ENCODE measurements at regions not wholly inside any gene's neighbourhood (a gene's known extent, or its start where the extent isn't known, plus 50 kb on each side); places are given as distances from the start of the nearest gene placed in this dataset.
"Not testable (repeated sequence)": the region's sequence is repeated elsewhere in the genome, so short reads cannot be mapped to it uniquely, and the experiment has no call there.

DNA sequence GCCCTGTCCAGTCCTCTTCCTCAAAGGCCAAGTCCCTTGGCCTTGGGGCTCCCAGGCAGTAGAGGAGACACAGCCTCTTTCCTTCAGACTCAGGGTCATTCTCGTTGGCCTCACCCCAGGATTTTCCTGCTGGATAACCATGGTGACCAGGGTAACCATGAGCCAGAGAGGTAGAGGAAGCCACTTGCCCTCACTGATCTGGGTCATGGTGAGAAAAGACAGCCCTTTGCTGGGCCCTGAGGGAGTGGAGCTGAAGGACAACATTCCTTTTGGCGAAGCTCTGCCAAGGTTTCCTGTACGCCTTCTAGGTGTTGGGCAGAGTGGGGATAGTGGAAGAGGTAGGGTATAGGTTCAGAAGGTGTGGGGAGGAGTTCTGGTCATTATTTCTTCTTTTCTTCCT lies 53.1 kb upstream of the WNT4 start:
- DNase-seq: no peak

DNA sequence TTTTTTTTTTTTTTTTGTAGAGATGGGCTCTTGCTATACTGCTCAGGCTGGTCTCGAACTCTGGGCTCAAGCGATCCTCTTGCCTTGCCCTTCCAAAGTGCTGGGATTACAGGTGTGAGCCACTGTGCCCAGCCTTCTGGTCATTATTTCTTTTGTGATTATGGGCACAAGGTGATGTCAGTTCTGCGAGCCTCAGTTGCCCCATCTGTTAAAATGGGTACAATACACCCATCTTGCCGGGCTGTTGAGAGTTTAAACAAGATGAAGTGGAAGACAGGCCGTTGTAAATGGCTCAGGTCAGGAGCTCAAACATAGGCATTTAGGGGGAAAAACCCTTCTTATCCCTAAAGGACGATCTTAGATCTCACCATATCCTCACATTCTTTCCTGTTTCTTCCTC lies 53.7 kb upstream of the WNT4 start:
- DNase-seq: no peak

DNA sequence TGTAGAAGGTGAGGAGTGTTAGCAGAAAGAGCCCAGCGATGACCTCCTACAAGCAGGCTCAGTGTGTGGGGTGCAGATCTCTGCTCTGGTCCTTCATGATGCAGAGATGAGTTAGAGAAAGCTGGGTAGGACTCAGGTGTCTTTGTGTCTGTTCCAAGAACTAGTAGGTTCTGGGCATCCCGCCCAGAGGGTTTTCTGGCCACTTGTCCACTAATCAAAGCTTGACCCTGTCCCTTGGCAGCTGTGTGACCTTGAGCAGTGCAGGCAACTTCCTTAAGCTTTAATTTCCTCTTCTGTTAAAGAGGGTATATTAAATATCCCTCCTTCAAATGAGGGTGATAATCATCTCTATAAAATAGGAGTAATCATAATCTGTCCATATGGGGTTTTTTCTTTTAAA lies 54.7 kb upstream of the WNT4 start:
- no peak for DNase-seq

DNA sequence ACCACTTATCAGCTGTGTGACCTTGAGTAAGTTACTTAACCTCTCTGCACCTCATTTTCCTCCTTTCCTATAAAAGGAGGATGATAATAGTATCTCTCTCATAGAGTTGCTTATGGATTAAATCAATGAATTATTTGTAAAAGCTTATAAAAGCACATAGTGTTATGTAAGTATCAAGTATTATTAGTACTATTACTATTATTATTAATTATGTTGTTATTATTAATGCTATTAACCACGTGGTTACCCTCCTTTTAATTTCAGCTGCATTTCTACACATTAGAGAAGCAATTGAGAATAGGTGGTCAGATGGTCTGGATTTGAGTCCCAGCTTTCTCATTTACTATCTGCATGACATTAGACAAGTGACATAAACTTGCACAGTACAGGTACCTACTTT lies 58.1 kb upstream of the WNT4 start:
- DNase-seq: no peak

DNA sequence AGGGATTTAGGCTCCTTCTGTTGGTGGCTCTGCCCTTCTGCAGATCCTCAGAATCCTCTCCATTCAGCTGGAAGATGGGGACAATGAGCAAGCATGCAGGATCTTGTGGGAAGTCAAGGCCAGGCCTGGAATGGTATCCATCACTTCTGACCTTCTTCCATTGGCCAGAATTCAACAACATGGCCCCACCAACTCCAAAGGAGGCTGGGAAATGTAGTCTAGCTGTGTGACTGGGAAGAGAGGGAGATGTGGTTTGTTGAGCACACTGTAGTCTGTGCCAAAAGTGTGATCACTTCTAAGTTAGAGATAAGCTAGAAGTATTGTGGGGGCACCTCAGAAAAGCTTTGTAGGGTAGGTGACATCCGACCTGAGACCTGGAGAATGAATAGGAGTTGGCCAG lies 60.4 kb upstream of the WNT4 start:
- no peak for DNase-seq

DNA sequence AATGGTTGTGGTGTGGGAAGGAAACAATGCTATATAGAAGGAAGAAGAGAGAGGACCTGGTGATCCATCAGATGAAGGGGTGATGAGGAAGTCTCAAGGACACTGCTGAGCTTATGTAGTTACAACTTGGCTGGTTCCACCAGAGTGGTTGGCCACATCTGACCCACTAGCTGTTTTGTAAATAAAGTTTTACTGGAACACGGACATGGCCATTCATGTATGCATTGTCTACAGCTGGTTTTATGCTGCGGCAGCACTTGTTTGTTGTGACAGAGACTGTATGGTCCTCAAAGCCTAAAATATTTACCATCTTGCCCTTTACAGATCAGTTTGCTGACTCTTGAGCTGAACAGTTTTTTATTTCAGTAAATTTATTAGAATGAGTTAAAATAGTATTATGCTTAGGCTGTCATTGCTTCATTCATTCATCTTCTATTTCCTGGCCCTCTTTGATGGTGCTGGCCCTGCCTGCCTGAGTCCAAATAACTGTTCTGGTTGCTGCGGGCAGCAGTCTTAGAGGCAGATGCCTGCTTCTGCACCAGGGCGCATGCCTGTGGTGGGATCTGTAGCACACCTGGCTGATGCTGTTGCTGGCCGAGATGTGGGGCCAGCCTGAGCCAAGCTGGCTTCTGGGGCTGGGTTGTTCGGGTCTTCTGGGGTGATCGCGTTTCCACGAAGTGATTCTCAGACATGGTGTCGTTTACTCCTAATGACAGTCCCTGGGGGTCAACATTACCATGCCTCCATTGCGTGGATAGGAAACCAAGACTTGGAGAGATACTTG lies 61.4 kb upstream of the WNT4 start:
- DNase-seq: no peak

DNA sequence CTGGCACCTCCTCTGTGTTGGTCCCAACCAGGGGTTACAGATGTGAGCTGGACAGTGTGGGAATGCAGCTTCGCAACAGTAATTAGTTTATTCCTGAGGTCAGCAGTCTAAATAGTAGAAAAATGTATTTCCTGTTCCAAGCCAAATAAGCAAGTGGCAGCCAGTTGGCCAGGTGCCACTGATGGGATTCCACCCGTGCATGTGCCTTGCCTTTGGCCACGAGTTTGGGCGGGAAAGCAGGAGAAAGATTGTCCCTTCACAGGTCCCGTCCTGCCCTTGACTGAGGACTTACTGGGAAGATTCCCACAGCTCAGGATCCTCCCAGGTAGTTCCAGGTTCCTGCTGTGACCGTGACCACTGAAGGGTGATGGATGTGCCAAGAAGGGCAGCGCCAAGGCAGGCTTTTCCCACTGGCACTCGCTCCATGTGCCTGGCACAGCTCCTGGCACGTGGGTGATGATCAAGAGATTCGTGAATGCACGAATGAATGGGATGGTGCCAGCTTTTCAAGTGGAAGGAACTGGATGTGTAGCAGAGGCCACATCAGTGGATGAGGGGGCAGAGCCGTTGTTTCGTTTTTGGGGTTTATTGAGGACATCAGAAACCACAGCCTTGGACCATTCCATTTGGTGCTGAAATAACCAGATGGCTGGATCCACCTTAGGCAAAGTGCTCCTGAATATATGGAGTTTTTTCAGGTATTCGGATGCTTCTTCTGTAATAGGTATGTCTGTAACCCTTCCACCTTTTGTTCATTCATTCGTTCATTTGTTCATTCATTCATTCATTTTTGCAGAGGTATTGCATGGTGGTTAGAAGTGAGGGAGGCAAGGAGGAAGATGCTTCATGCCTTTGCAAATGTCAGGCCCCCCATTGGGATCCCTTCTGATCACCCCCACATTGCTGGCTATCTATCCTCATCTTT lies 62.4 kb upstream of the WNT4 start:
- no peak for DNase-seq

DNA sequence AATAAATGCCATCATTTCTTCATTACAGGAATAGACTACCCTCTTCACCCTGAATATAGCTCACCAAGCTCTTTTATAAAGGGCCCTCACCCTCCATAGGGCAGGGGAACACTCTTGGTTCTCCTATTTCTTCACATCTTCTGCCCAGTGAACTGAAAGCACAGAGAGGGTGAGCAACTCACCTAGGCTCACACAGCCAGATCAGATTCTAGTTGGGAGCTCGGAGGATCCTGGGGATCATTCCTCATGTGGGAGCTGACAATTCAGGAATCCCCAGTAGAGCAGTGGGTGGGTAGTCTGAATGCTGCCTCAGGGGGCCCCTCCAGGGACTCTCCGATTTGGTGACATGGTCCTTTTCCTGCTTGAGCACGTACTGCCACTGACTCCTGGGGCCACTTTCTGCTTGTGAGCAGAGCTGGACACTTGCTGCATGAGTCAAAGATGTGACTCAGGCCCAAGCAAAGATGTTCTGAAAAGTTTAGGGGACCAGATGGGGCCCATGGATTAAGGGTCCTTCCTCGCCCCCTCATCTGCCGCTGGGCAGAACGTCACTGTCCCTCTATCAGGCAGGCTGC lies 63.7 kb upstream of the WNT4 start:
- no peak for DNase-seq

DNA sequence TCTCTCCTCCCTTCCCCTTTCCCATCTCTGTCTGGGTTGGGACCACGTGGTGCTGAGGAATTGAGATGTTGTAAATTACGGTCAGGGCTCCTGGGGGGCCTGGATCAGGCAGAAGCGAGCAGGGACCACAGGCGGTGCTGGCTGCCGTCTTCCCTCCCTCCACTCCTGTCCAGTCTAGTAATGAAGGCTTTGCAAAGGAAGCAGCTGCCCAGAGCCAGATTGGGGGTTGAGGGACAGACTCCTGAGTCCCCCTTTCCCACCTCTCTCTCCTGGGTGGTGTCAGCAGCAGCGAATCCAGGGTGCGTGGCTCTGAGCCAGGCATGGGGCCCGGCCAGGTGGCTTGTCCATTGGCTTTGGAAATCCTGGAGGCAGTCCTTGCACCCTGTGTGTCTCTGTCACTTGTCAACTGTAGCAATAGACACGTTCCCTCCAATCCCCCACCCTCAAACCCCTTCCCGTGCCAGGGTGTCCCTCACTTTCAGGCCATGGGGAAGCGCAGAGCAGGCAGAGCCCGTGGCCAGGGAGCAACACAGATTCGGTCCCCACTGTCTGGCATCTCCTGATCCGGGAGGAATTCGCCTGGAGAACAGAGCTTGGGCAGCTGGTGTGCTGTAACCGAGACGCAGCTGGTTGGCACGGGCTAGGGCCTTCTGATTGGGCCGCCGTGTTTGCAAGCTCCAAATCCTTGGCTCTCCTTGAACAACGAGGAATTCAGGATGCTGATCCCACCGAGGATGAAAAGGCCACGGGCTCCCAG lies 64.8 kb upstream of the WNT4 start:
- DNase-seq: no peak

DNA sequence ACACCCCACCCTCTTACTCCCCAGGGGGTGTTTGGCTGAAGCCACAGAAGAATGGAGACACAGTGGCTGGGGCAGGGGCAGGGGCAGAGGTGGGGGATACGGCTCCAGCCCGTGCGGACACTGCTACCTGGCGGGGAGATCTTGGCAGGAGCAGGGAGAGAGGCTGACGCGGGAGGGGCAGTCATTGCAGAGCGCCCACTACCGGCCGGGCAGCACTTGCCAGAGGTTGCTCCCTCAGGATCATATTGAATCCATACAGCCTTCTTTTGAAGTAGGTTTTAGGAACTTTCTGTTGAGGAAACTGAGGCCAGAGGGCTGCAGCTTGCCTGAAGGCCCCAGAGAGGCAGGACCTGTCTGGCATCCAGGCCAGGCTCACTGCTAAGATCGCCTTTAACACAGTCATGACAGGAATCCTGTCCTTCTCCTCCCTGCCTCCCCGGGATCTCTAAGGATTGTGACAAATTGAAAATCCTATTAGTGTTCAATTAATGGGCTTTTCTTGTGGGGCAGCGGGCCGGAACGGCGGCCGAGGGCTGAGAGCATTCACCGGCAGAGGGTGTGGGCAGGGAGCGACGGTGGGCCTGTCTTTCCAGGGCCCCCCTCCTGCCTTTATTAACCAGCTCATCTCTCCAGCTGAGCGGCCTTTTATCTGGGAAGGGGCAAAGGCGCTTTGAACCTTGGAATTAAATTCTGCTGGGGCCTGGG lies 65.5 kb upstream of the WNT4 start:
- no peak for DNase-seq

DNA sequence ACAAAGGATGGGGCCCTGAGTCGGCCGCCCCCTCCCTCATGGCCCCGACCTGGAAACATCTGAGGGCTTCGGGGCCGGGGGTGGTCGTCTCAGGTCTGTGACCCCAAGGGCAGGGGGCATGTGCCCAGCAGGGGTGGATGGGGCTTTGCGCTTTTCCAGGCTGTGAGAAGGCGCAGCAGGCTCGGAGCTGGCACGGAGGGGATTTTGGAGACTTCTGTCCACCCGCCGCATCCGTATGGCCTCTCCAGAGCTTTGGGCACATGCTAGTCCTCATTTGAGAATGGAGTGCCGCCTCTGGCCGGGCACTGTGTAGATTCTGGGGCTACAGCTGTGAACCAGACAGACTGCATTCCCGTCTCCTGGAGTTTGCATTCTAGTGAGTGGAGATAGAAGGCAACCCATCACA lies 66.1 kb upstream of the WNT4 start:
- DNase-seq: no peak

DNA sequence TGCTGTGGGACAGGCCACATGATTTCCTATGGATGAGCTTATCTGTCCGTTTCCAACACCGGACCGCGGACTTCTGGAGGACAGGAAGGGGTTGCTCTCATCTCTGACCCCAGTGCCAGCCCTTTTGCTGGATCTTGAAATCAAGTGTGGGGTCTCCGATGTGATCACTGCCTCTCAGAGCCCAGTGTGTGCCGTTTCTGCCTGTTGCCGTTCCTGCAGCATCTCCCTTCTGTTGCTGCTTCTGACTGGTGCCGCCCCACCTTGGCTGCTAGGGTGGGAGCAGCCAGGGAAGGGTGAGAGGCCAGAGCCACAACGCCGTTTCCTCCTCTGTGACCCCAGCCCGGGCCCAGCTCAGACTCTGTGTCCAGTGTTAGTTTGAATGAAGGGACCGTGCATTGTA lies 67.3 kb upstream of the WNT4 start:
- no peak for DNase-seq

DNA sequence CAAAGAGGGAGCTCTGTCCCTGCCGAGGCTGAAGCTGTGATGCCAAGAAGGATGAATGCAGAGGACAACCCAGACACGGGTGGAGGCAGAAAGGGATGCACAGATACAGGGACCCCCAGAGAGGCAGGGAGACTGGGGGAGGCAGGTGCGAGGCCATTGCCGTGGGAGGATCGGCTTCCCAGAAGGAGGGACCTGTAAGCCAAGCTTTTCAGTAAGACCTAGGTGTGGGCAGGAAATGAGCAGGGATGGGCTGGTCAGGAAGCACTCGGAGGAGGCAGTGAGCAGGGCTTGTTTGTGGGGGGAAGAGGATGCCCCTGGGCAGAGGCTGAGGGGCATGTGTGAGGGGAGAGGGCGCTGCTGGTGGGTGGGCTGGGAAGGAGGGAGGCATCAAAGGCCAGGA lies 67.7 kb upstream of the WNT4 start:
- no peak for DNase-seq

DNA sequence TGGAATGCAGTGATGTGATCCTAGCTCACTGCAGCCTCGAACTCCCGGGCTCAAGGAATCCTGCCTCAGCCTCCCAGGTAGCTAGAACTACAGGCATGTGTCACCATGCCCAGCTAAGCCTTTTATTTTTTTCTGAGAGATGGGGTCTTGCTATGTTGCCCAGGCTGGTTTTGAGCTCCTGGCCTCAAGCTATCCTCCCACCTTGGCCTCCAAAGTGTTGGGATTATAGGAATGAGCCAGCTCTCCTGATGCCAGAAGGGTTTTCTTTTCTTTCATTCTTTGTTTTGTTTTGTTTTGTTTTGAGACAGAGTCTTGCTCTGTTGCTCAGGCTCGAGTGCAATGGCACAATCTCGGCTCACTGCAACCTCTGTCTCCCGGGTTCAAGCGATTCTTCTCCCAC lies 68.6 kb upstream of the WNT4 start:
- DNase-seq: not testable (repeated sequence)

DNA sequence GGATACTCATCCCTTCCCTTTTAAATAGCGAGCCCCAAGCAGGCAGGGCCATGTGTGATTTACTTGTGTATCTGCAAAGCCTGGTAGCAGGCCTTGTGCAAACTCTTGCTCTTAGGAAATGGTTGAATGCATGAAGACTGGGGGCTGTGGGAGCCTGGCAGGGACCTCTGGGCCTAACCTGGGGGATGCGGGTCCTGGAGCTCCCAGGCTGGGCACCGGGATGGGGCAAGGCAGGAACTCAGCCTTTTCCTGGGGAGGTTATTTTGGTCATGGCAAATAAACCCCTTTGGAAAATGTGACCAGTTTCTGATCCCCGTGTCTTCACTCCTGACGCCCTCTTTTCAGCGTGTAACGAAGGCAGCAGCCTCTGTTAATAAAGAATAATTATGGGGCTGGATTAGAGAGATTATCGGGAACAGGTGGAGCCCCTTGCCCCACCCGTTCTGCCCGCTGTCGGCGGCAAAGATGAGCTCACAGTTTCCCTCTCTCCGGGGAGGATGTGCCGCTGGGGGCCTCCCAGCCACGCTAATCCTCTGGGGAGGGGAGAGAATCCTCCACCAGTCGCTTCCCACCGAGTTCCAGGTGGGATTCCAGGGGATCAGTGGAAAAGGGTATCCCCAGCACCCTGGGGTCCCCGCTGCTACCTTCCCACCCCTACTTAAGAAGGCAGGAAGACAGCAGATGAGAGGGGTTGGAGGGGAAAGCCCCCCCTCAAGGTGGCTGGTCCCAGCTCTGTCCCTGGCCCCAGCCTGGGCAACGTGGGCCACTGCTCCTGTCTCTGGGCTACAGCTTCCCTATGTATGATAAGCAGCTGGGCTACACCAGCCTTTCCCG lies 69.7 kb upstream of the WNT4 start:
- no peak for DNase-seq

DNA sequence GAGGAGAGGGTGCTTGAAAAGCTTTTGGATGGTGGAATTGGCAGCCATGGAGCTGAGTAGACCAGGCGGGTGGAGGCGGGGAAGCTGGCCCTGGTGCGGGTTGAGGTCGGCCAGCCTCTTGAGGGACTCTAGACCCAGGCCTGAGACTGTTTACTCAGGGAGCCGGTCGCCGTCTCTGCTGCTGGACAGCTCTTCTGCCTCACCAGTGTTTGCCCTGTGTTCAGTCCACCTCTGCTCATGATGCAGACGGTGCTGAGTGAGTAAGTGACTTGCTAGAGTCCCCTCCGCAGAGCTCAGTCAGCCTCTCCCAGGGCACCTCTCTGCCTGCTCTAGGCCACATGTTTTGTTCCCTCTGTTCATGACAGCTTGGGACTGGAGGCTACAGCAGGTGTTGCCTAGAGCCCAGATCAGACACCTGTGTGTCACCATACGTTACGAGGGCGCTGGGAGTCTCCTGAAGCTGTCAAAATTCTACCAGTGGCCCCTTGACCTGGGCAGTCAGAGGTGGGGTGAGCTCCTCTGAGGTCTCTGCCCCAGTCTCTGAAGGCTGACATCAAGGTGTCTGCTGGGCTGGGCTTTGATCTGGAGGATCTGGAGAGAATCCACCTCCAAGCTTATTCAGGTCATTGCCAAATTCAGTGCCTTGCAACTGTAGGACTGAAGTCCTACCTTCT lies 73.5 kb upstream of the WNT4 start:
- no peak for DNase-seq

DNA sequence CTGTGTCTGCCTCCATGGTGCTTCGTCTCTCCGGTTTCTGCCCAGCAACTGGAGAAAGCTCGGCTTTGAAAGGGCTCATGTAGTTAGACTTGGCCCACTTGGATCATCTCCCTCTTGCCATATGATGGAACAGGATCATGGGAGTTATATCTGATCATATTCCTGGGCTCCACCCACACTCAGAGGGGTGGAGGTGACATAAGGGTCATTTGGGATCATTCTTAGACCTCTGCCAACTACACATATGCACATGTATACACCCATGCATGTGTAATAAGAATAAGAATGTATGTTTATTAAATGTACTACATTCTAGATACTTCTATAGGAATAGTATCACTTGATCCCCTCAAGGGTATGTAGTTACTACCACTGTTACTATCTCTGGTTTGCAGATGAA lies 74.1 kb upstream of the WNT4 start:
- no peak for DNase-seq

DNA sequence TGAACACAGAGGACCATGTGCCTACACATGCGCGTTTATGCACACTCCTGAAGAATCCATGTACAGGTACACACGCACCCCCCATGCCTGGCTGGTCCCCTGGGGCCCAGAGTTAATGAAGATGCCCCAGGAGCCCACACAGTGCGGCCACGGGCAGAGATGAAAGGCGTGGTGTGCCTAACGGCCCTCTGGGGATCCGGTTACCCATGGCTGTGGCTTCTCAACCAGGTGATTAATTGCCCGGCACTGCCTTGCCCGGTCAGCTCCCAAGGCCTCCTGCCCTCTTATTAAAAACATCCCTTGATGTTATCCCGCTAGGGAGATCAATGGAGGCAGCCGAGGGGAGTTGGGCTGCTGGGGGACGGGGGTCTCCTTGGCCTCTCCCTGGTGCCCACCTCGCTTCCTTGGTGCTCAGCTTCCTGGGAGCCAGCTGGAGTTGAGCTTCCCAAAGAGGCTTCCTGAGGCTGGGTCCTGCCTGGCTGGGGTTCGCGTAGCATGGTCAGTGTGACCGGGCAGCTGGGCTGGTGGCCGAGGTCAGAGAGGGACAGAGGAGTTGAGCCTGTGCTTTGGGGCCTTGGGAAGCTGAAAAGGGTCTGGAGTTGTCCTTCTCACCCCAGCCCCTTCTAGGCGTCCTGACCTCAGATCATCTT lies 75.0 kb upstream of the WNT4 start:
- DNase-seq: no peak

DNA sequence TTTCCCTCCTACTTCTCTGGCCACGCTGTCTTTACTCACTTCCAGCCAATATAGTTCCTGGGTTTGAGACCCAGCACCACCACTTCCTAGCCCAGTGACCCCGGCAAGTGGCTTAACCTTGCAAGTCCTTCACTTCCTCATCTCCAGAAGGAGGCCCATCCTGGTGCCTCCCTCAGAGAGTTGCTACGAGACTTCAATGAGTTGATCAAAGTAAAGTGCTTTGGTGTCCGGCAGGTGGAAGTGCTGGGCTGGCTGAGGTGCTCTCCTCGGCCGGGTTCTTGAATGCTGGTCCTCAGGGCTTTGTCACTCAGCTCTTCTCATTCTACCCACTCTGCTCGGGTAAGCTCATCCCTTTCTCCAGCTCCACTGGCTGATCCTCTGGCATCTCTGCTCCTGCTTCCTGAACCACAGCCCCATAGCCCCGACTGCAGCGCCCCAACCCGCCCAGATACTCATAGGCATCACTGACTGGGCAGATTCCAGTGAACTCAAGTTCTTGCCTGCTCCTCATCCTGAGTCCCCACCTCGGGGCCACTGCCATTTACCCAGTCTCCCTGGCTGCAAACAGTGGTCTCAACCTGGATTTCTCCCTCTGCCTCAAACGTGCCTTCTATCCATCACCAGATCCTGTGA lies 75.8 kb upstream of the WNT4 start:
- no peak for DNase-seq

DNA sequence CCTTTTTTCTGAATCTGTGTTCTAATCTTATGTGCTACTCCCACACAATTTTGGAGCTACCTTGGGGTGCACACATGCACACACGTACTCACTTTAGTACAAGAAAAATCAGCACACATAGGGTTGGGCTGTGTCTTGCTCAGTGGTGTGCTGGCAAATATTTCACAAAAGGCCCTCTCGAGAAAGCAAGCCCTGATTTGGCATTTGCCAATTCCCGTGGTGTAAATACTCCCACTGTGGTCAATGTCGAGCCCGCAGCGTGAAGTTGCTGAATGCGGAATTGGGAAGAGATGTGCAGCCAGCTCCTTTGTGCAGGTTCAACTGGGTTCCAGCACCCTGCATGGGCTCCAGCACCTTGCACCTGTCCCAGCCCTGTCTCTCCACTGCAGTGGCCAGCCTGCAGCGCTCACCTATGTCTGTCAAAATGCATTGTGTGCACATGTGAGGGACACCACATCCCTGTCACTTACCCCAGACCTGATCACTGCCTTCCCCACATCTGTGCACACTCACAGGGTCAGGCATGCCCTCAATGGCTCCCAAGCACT lies 78.4 kb upstream of the WNT4 start:
- no peak for DNase-seq
